ENCODE measurements at regions not wholly inside any gene's neighbourhood (a gene's known extent, or its start where the extent isn't known, plus 50 kb on each side); places are given as distances from the start of the nearest gene placed in this dataset.

DNA sequence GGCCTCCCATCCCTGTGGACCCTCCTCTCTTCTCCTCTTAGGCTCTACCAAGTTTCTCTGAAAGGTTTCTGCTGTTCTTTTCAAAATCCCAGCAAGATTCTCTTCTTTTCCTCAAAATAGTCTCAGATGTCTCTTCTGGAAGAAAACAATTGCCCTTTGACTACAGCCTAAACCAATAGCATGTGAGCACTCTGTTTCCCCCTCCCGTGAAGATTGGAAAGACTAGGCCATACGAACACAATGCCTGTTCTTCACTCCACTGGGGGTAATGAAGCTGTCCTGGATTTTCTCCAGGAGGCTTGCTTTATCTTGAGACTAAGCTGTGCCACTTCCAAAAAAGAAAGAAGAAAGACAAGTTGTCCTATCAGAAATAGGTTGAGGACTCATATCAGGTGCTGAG is 178.7 kb upstream of the MCTP2 start:
- no peak for DNase-seq

GRCh38 chr15:94047566-94047965 is 183.8 kb upstream of the MCTP2 start:
- DNase-seq = no peak

- DNase-seq = no peak
Measured at GRCh38 chr15:94042180-94042928, 189.0 kb upstream of the MCTP2 start.

DNA sequence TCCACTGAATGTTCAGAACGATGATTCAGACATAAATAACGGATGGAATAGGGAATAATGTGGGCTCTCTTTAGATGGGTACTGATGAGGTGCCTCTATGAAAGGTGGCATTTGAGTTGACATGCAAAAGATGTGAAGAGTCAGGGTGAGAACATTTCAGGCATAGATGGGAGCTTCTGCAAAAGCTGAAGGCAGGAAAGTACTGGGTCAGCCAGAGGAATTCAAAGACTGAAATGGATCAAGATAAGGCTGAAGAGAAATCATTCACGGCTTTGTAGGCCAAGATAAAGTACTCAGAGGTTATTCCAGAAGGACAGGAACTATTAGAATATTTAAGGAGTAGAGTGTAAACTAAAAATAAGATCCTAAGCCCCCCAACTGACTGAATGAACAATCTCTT is 189.6 kb upstream of the MCTP2 start:
- no peak for DNase-seq

GRCh38 chr15:94040541-94041248 is 190.7 kb upstream of the MCTP2 start:
- no peak for DNase-seq

DNA sequence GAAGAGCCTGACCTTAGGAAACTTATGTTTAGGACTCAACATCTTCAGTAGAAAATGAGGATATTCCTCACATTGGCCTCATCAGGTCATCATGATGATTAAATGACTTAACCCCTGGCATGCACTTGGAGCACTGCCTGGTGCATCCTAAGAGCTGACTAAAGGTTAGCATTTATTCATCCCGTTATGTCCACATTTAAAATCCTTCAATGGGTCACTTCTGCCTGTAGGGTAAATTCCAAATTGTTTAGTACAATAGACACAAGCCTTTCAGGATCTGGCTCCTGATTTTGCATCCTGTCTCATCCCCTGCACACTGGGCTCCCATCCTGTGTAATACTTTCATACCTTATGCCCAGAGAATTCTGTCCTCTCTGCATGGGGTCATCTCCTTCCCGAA is 195.2 kb upstream of the MCTP2 start:
- no peak for DNase-seq

GRCh38 chr15:94033683-94034020 is 197.7 kb upstream of the MCTP2 start:
- no peak for DNase-seq

- no peak for DNase-seq
Measured at GRCh38 chr15:94033014-94033682, 198.2 kb upstream of the MCTP2 start.

DNA sequence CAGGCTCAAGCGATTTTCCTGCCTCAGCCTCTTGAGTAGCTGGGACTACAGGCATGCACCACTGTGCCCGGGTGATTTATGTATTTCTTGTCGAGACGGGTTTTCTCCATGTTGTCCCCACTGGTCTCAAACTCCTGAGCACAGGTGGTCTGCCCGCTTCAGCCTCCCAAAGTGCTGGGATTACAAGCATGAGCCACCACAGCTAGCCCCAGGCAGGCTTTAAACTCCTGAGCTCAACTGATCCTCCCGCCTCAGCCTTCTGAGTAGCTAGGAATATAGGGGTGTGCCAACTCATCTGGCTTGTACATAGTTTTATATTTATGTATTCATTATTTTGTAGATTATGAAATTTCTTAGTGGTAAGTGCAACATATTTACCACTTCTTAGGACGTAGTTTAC is 198.8 kb upstream of the MCTP2 start:
- DNase-seq = no peak

GRCh38 chr15:94031072-94031471 is 200.3 kb upstream of the MCTP2 start:
- DNase-seq = no peak

DNA sequence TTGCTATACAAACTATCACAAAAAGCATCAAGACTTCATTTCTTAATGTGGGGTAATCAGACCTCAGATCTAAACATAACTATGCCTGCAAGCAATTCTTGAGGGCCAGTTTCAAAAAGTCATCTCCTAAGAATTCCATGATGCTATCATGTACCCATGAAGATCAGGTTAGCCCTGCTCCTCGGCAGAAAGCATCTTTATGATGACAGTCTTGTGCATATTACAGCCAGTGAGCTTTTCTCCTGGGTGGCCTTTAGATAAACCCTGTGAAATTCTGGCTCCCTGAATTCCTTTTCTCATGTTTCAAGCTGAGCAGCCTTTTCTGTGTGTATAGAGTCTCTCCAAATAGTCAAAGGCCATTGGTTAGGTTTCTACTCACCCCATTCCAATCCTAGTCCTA is 201.9 kb upstream of the MCTP2 start:
- DNase-seq = no peak

GRCh38 chr15:94028809-94029208 is 202.6 kb upstream of the MCTP2 start:
- DNase-seq = no peak

GRCh38 chr15:94028121-94028520 is 203.2 kb upstream of the MCTP2 start:
- DNase-seq = no peak

DNA sequence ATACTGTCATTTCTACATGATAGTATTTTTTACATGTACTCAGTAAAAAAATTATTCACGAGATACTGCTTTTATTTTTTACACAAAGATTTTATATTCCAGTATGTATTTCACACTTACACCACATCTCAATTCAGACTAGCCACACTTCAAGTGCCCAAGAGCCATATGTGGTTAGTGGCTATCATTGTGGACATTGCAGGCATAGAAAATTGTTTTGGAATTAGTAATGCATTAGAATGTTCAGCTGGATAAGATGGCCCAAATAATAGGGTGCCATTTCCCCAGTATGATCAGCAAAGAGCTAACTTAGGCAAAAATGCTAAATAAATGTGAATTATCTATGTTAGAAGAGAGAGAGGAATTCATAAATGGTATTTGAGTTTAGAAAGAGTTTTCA is 203.8 kb upstream of the MCTP2 start:
- DNase-seq = no peak

DNA sequence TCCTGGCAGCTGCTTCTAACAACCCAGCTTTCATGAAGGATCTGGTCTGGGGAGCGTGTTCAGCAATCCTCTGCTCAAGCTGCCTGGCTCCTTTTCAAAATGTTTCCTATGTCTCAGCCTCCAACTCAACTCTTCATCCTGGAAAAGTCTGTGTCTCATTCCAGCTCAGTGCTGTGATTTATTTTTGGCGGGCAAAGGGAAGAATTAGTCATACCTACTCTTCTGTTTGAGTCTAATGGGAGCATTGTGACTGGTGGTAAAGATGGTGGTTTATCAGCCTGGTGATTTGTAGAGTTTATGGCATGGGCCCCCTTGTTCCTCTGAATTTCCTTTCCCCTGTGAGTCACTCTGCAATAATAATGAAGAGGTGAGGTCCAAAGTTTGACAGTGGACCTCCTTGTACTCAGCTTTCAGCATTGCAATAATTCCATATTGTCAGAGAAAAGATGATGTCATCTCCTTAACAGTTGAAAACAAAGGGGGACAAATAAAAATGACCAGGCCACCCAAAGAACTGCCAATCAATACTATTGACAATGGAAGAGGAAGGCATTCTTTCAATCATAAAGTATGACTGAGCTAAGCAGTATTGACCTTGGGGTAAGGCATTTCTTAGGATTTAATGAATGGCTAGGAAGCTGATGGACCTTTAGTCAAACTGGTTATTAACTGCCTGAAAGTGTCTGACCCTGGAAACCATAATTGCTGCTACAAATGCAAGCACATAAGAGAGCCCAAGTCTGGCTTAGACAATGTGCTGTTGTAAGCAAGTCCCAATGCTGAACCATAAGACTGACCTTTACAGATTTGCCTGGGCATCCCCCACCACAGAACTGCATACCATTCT is 204.7 kb upstream of the MCTP2 start:
- no peak for DNase-seq

- DNase-seq = no peak
Measured at GRCh38 chr15:94023531-94023930, 207.8 kb upstream of the MCTP2 start.

- DNase-seq = no peak
Measured at GRCh38 chr15:94021621-94022320, 209.6 kb upstream of the MCTP2 start.

DNA sequence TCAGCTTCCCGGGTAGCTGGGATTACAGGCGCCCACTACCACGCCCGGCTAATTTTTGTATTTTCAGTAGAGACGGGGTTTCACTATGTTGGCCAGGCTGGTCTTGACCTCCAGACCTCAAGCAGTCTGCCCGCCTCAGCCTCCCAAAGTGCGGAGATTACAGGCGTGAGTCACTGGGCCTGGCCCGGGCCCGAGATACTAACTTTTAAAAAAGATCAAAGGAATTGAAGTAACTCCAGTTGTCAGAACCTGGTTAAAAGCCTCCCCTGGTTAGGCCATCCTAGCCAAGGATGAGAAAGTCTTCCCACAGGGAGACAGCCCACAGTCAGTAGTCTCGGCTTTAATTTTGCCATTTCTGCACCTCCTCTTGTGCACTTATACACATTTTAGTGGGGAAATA is 212.3 kb upstream of the MCTP2 start:
- DNase-seq = no peak

DNA sequence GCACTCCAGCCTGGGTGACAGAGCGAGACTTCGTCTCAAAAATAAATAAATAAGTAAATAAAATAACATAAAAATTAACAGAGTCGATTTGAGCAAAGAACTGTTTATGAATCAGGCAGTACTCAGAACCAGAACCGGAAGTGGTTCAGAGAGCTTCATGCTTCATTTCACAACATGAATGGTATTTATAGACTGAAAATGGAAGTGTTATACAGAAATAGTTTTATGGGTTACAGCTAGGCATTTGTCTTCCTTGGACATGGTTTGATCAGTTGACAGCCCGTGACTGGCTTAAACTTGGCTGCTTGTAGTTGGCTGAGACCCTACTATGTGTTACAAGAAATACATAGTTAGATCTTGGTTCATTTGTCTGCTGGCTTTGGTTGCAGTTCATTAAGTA is 216.0 kb upstream of the MCTP2 start:
- DNase-seq = no peak

DNA sequence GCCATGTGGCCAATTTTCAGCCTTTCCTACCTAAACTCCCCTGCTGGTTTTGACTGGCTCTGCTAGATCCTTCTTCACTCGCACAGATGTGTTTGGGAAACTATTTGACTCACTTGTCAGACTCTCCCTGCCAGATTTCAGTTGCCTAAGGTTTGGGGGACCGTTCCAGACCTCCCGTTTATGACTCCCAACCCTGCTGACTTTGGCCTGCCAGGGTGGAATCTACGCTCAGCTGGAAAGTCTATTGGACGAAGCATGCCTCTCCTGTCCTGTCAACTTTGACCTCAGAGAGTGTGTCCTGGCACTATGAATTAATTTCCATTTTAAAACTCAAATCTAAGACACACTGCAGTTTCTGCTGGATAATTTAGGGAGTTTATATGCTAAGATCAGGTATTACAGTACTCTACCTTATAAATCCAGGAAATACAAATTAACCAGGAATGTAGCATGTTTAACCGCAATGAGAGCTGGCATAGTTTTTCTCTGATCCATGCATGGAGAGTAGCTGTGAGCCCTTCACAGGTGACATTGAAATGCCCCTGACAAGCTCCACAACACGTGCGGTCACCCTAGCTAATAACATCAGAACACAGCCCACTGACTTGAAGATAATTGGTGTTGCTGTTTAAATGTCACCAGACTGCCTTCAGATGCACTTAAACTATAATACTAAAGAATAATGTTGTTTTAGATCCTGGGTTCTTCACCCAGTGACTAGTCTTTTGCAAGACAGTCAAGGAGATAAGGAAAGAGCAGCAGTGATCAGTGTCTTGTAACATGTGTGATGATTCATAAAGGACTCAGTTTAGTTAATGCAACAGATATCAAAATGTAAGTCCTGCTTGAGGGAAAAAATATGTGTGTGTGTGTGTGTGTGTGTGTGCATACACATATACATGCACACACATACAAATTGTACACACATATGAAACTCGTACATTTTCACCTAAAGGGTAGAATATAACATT is 223.0 kb upstream of the MCTP2 start:
- no peak for DNase-seq

GRCh38 chr15:94004697-94005096 is 226.7 kb upstream of the MCTP2 start:
- no peak for DNase-seq

Data from stimulated activated CD8-positive, alpha-beta memory T cell treated with anti-CD3 and anti-CD28 coated beads, Interleukin-4, amount 100 ng/mL, for 48 hours (primary cell).